PFSK-1 (cell line): ENCODE measurements at regions not wholly inside any gene's neighbourhood (a gene's known extent, or its start where the extent isn't known, plus 50 kb on each side); places are given as distances from the start of the nearest gene placed in this dataset.

ENCODE experiments used
- FOXP2 ChIP-seq: optimal IDR thresholded peaks from 2 replicates; pipeline ENCODE3; 2011; ENCODE audit warnings: borderline replicate concordance, control low read depth, inconsistent platforms; ENCODE audit not compliant: insufficient read depth; ENCODE audit errors: extremely low read length, extremely low read depth
- POLR2AphosphoS5 ChIP-seq: IDR thresholded peaks from 2 replicates; pipeline ENCODE4 v1.6.1; 2012; ENCODE audit warnings: low read depth, mild to moderate bottlenecking, control low read depth, low read length, moderate library complexity
- REST ChIP-seq, 2 experiments: IDR thresholded peaks; 2 replicates each; pipeline versions ENCODE4 v1.6.1 to v1.8.0; 2011 to 2012; ENCODE audit warnings: low read depth in 2 of 2, low read length in 2 of 2, control low read depth in 1 of 2, inconsistent platforms in 1 of 2, mild to moderate bottlenecking in 1 of 2, moderate library complexity in 1 of 2; ENCODE audit not compliant: insufficient read depth in 1 of 2
- SIN3A ChIP-seq: IDR thresholded peaks from 2 replicates; pipeline ENCODE4 v1.6.1; 2012; ENCODE audit warnings: mild to moderate bottlenecking, low read length, moderate library complexity, borderline replicate concordance; ENCODE audit not compliant: insufficient read depth
- TAF1 ChIP-seq: IDR thresholded peaks from 2 replicates; pipeline ENCODE4 v1.6.1; 2012; ENCODE audit warnings: low read length, control low read depth, borderline replicate concordance; ENCODE audit not compliant: insufficient read depth

- TF ChIP-seq POLR2AphosphoS5 (no peak), TAF1 (no peak), FOXP2 (no peak), REST (IDR thresholded peaks at IDR 0.05; ENCODE audit: insufficient read depth in 1 of 2, low read depth in 2 of 2, low read length in 2 of 2) (no peak), SIN3A (no peak)
Observed at GRCh38 chr12:88870000-88870737, 289.9 kb upstream of the KITLG start.

GRCh38 chr12:88868050-88868449 is 287.8 kb upstream of the KITLG start:
- TF ChIP-seq REST (IDR thresholded peaks at IDR 0.05; ENCODE audit: insufficient read depth in 1 of 2, low read depth in 2 of 2, low read length in 2 of 2) (no peak), POLR2AphosphoS5 (no peak), TAF1 (no peak), SIN3A (no peak)

- TF ChIP-seq POLR2AphosphoS5 (no peak), TAF1 (no peak), SIN3A (no peak), FOXP2 (no peak), REST (IDR thresholded peaks at IDR 0.05; ENCODE audit: insufficient read depth in 1 of 2, low read depth in 2 of 2, low read length in 2 of 2) (no peak)
Observed at GRCh38 chr12:88867510-88867909, 287.2 kb upstream of the KITLG start.

- TF ChIP-seq FOXP2 (no peak), REST (IDR thresholded peaks at IDR 0.05; ENCODE audit: insufficient read depth in 1 of 2, low read depth in 2 of 2, low read length in 2 of 2) (no peak), SIN3A (no peak), POLR2AphosphoS5 (no peak), TAF1 (no peak)
Observed at GRCh38 chr12:88866881-88867280, 286.6 kb upstream of the KITLG start.

GRCh38 chr12:88865537-88865936 is 285.3 kb upstream of the KITLG start:
- TF ChIP-seq REST (IDR thresholded peaks at IDR 0.05; ENCODE audit: insufficient read depth in 1 of 2, low read depth in 2 of 2, low read length in 2 of 2) = no peak
- no peak for TF ChIP-seq POLR2AphosphoS5
- no peak for TF ChIP-seq FOXP2
- TF ChIP-seq TAF1 = no peak
- TF ChIP-seq SIN3A = no peak
